Keratinocyte (primary cell): ENCODE measurements at regions not wholly inside any gene's neighbourhood (a gene's known extent, or its start where the extent isn't known, plus 50 kb on each side); places are given as distances from the start of the nearest gene placed in this dataset.

ENCODE experiments used
- DNase-seq: peaks from one replicate; pipeline ENCODE4 v3.0.0-alpha.2; 2011; ENCODE audit warnings: low read depth, missing footprints, low spot score
- FAIRE-seq: peaks from 2 replicates; lab custom pipeline; 2011; peaks lifted over from hg19 to GRCh38; lab: Jason Lieb, UNC
- H2AFZ ChIP-seq: 2 replicates; pipeline ENCODE4 v1.6.0; 2012; ENCODE audit warnings: low read length, control low read depth, inconsistent platforms; ENCODE audit not compliant: control insufficient read depth
- H3K27ac ChIP-seq: 2 replicates; pipeline ENCODE4 v1.5.1; 2011; ENCODE audit warnings: low read length; ENCODE audit not compliant: control insufficient read depth, insufficient read depth
- H3K27me3 ChIP-seq: 3 replicates; pipeline ENCODE4 v1.6.0; 2011; ENCODE audit warnings: low read length; ENCODE audit not compliant: control insufficient read depth, insufficient read depth; ENCODE audit errors: extremely low read depth
- H3K36me3 ChIP-seq, 2 experiments: 2 replicates in 1 of 2; 3 replicates in 1 of 2; pipeline ENCODE4 v1.5.1; 2011; ENCODE audit warnings: low read length in 2 of 2, mild to moderate bottlenecking in 1 of 2; ENCODE audit not compliant: control insufficient read depth in 2 of 2, insufficient read depth in 2 of 2; ENCODE audit errors: extremely low read depth in 1 of 2
- H3K4me1 ChIP-seq: 3 replicates; pipeline ENCODE4 v1.5.1; 2011; ENCODE audit warnings: low read length; ENCODE audit not compliant: control insufficient read depth, insufficient read depth; ENCODE audit errors: extremely low read depth
- H3K4me2 ChIP-seq: 3 replicates; pipeline ENCODE4 v1.6.0; 2011; ENCODE audit warnings: low read depth, low read length; ENCODE audit not compliant: control insufficient read depth, insufficient read depth; ENCODE audit errors: extremely low read depth
- H3K4me3 ChIP-seq, 3 experiments: fragments of 200-600 bp in 1 of 3; sonication (generic) in 1 of 3; 2 replicates in 2 of 3; 3 replicates in 1 of 3; pipeline ENCODE4 v1.5.1; 2011 to 2016; ENCODE audit warnings: low read length in 3 of 3, mild to moderate bottlenecking in 3 of 3, control low read depth in 2 of 3, inconsistent platforms in 1 of 3, low read depth in 1 of 3, mixed read lengths in 1 of 3, mixed run types in 1 of 3, moderate library complexity in 1 of 3; ENCODE audit not compliant: control insufficient read depth in 2 of 3, insufficient read depth in 2 of 3; ENCODE audit errors: extremely low read depth in 1 of 3
- H3K79me2 ChIP-seq: 2 replicates; pipeline ENCODE4 v1.6.0; 2012; ENCODE audit warnings: low read length; ENCODE audit not compliant: control insufficient read depth, insufficient read depth
- H3K9ac ChIP-seq: 3 replicates; pipeline ENCODE4 v1.6.0; 2011; ENCODE audit warnings: low read length; ENCODE audit not compliant: control insufficient read depth, insufficient read depth; ENCODE audit errors: extremely low read depth
- H3K9me1 ChIP-seq: 3 replicates; pipeline ENCODE4 v1.6.0; 2011; ENCODE audit warnings: low read length; ENCODE audit not compliant: control insufficient read depth, insufficient read depth; ENCODE audit errors: extremely low read depth
- H3K9me3 ChIP-seq: 2 replicates; pipeline ENCODE4 v1.5.1; 2012; ENCODE audit warnings: low read depth, low read length; ENCODE audit not compliant: control insufficient read depth
- H4K20me1 ChIP-seq: 3 replicates; pipeline ENCODE4 v1.6.0; 2011; ENCODE audit warnings: low read length; ENCODE audit not compliant: control insufficient read depth, insufficient read depth; ENCODE audit errors: extremely low read depth
- EZH2 ChIP-seq: IDR thresholded peaks from one replicate; pipeline ENCODE4 v1.6.1; 2012; ENCODE audit warnings: inconsistent platforms, mild to moderate bottlenecking, low read length, moderate library complexity
- dilution Hi-C: fragments of 300-500 bp; cut with MboI; formaldehyde crosslinking; loops from one replicate; pipeline ENCODE4 v1.7.0; 2020; ENCODE audit warnings: low sequenced_read_pairs; ENCODE audit not compliant: extremely low pct_ligation_motif_present
- TF ChIP-seq, protein P1 (sequence below), 3 experiments: IDR thresholded peaks in 1 of 3; conservative IDR thresholded peaks in 1 of 3; optimal IDR thresholded peaks in 1 of 3; 2 replicates in 2 of 3; 3 replicates in 1 of 3; pipeline versions ENCODE3 to v1.5.1; 2011; ENCODE audit warnings: low read length in 3 of 3, mild to moderate bottlenecking in 3 of 3, moderate library complexity in 2 of 3, control low read depth in 1 of 3, inconsistent platforms in 1 of 3; ENCODE audit not compliant: insufficient read depth in 2 of 3; ENCODE audit errors: extremely low read depth in 1 of 3

DNA sequence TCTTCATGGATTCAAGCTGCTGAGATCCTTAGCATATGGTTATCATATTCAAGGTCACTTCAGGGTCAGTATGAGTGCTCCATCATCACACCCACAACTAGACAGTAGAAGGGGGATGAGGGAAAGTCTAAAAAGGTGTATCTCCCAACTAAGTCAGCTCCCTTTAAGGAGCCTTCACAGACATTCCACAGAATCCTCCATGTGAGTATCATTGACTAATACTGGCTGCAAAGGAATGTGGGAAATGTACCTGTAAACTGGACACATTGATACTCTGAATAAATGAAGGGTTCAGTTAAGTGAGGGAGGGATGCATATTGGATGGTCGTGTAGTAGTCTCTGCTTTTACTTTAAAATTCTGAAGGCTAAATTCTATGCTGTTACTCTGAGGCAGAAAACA lies 330.7 kb downstream of the LRRC70 start:
- no peaks in the 10 kb centered on the region for H3K27me3 ChIP-seq
- H3K9ac ChIP-seq, result no peak overlapping the region
- no peaks in the 10 kb centered on the region for H4K20me1 ChIP-seq
- H3K27ac ChIP-seq, result no peak overlapping the region
- FAIRE-seq (no peak), DNase-seq (no peak)
- no peaks in the 10 kb centered on the region for H3K9me1 ChIP-seq
- no peaks in the 10 kb centered on the region for H3K9me3 ChIP-seq
- dilution Hi-C loops, result no loop called here
- no peak overlapping the region for H3K4me2 ChIP-seq
- TF ChIP-seq, protein P1, sequence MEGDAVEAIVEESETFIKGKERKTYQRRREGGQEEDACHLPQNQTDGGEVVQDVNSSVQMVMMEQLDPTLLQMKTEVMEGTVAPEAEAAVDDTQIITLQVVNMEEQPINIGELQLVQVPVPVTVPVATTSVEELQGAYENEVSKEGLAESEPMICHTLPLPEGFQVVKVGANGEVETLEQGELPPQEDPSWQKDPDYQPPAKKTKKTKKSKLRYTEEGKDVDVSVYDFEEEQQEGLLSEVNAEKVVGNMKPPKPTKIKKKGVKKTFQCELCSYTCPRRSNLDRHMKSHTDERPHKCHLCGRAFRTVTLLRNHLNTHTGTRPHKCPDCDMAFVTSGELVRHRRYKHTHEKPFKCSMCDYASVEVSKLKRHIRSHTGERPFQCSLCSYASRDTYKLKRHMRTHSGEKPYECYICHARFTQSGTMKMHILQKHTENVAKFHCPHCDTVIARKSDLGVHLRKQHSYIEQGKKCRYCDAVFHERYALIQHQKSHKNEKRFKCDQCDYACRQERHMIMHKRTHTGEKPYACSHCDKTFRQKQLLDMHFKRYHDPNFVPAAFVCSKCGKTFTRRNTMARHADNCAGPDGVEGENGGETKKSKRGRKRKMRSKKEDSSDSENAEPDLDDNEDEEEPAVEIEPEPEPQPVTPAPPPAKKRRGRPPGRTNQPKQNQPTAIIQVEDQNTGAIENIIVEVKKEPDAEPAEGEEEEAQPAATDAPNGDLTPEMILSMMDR (optimal IDR thresholded peaks at IDR 0.05 in 1 of 3, IDR thresholded peaks at IDR 0.05 in 1 of 3, conservative IDR thresholded peaks at IDR 0.05 in 1 of 3; ENCODE audit: extremely low read depth in 1 of 3, insufficient read depth in 2 of 3, low read length in 3 of 3), result no peak
- no peak for TF ChIP-seq EZH2
- H3K36me3 ChIP-seq, result no peaks in the 10 kb centered on the region
- no peaks in the 10 kb centered on the region for H3K4me1 ChIP-seq
- H3K79me2 ChIP-seq, result no peaks in the 10 kb centered on the region
- H3K4me3 ChIP-seq, result no peak overlapping the region
- H2AFZ ChIP-seq, result no peak overlapping the region

DNA sequence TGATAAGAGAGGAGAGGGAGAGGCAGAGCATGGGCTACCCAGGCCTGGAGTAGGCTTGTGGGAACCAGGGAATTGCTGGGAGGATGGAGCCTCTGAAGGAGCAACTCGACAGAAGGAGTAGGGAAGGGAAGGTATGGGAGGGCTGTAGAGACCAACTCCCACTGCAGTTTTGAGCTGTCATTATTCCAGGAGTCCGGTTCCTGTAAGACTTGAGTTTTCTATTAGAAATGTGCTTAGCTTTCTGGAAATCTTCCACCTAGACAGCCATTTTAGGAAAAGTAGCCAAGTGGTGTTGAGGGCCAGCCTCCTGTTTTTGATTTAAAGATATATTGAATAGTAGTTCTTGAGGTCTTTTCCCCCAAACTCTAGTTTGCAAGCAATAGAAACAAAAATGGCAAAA lies 323.5 kb downstream of the LRRC70 start:
- H2AFZ ChIP-seq, result no peak overlapping the region
- no peak for DNase-seq
- FAIRE-seq, result no peak
- H3K9me3 ChIP-seq, result no peaks in the 10 kb centered on the region
- H4K20me1 ChIP-seq, result no peaks in the 10 kb centered on the region
- no peaks in the 10 kb centered on the region for H3K36me3 ChIP-seq
- no peak overlapping the region for H3K27ac ChIP-seq
- H3K9me1 ChIP-seq, result no peaks in the 10 kb centered on the region
- no peak overlapping the region for H3K4me2 ChIP-seq
- H3K27me3 ChIP-seq, result no peaks in the 10 kb centered on the region
- no peak overlapping the region for H3K9ac ChIP-seq
- dilution Hi-C loops, result no loop called here
- no peak for TF ChIP-seq EZH2
- TF ChIP-seq, protein P1 (optimal IDR thresholded peaks at IDR 0.05 in 1 of 3, IDR thresholded peaks at IDR 0.05 in 1 of 3, conservative IDR thresholded peaks at IDR 0.05 in 1 of 3; ENCODE audit: extremely low read depth in 1 of 3, insufficient read depth in 2 of 3, low read length in 3 of 3), result no peak
- no peak overlapping the region for H3K4me3 ChIP-seq
- no peaks in the 10 kb centered on the region for H3K4me1 ChIP-seq
- no peaks in the 10 kb centered on the region for H3K79me2 ChIP-seq
